ENCODE measurements at regions not wholly inside any gene's neighbourhood (a gene's known extent, or its start where the extent isn't known, plus 50 kb on each side); places are given as distances from the start of the nearest gene placed in this dataset.

DNA sequence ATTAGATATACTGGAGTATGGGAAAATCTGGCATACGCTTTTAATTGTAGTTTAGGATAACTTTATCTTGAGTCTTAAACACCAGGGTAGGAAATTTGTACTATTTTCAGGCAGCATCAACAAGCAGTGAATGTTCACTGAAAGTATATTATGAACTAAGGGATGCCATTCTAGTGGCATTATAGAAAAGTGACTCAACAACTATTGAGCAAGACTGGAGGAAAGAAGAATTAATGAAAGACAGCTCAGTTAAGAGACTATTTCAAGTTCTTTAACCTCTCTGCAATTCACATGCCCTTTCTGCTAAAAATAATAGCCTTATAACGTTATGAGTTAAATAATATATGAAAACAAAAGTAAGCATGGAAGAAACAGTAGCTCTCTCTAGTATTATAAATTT, 343.1 kb downstream of the FSCB start:
- no peak overlapping the region for H2AFZ ChIP-seq (ENCODE audit: low read depth, low read length)
- no peak overlapping the region for H4K91ac ChIP-seq (ENCODE audit: low read length)
- H3K4ac ChIP-seq (ENCODE audit: low read depth in 1 of 2, low read length in 2 of 2) = no peak overlapping the region
- H3K27ac ChIP-seq (ENCODE audit: low read length, poor library complexity, severe bottlenecking) = no peak overlapping the region
- no peaks in the 10 kb centered on the region for H3K36me3 ChIP-seq (ENCODE audit: control insufficient read depth in 1 of 2, insufficient read depth in 2 of 2, low read depth in 1 of 2, low read length in 2 of 2)
- H2BK12ac ChIP-seq (ENCODE audit: low read length in 2 of 2) = no peak overlapping the region
- H2AK5ac ChIP-seq (ENCODE audit: low read length, severe bottlenecking) = no peak overlapping the region
- H3K14ac ChIP-seq (ENCODE audit: low read length in 2 of 2) = no peak overlapping the region
- no peak overlapping the region for H3K4me2 ChIP-seq (ENCODE audit: low read length, poor library complexity, severe bottlenecking)
- WGBS = 88% methylated on average over 1 of the region's 2 CpGs
- H4K8ac ChIP-seq (ENCODE audit: low read length) = no peak overlapping the region
- H2BK120ac ChIP-seq (ENCODE audit: low read depth, low read length) = no peak overlapping the region
- no peaks in the 10 kb centered on the region for H3K79me1 ChIP-seq (replicated peaks; ENCODE audit: low read length, poor library complexity, severe bottlenecking)
- H2BK5ac ChIP-seq (ENCODE audit: low read depth, low read length, poor library complexity, severe bottlenecking) = no peak overlapping the region
- H3K9me3 ChIP-seq (ENCODE audit: control insufficient read depth, low read length) = no peaks in the 10 kb centered on the region
- no peaks in the 10 kb centered on the region for H3K4me1 ChIP-seq (ENCODE audit: control insufficient read depth, insufficient read depth, low read depth, low read length)
- H3K9ac ChIP-seq (ENCODE audit: low read length) = no peak overlapping the region
- H2BK15ac ChIP-seq (ENCODE audit: low read depth, poor library complexity, severe bottlenecking) = no peak overlapping the region
- H3K4me3 ChIP-seq (ENCODE audit: insufficient read depth in 1 of 2, low read depth in 1 of 2, low read length in 2 of 2) = no peak overlapping the region
- H3K18ac ChIP-seq (ENCODE audit: low read depth in 1 of 2, low read length in 2 of 2) = no peak overlapping the region
- DNase-seq = peak; percentile 73
- no peaks in the 10 kb centered on the region for H3K27me3 ChIP-seq (ENCODE audit: control insufficient read depth in 1 of 2, insufficient read depth in 1 of 2, low read length in 2 of 2)
- H3K23ac ChIP-seq (ENCODE audit: low read length in 2 of 2) = no peak overlapping the region

- peak; percentile 28 for DNase-seq
- H3K14ac ChIP-seq (ENCODE audit: low read length in 2 of 2) = no peak overlapping the region
- no peak overlapping the region for H2BK5ac ChIP-seq (ENCODE audit: low read depth, low read length, poor library complexity, severe bottlenecking)
- H3K79me1 ChIP-seq (replicated peaks; ENCODE audit: low read length, poor library complexity, severe bottlenecking) = no peaks in the 10 kb centered on the region
- no peak overlapping the region for H2AFZ ChIP-seq (ENCODE audit: low read depth, low read length)
- no peaks in the 10 kb centered on the region for H3K4me1 ChIP-seq (ENCODE audit: control insufficient read depth, insufficient read depth, low read depth, low read length)
- H2BK120ac ChIP-seq (ENCODE audit: low read depth, low read length) = no peak overlapping the region
- WGBS = 96% methylated on average over 5 of the region's 5 CpGs
- H3K4me2 ChIP-seq (ENCODE audit: low read length, poor library complexity, severe bottlenecking) = no peak overlapping the region
- no peaks in the 10 kb centered on the region for H3K27me3 ChIP-seq (ENCODE audit: control insufficient read depth in 1 of 2, insufficient read depth in 1 of 2, low read length in 2 of 2)
- peaks cover 4% of the 10 kb centered on the region for H3K9me3 ChIP-seq (ENCODE audit: control insufficient read depth, low read length)
- H3K18ac ChIP-seq (ENCODE audit: low read depth in 1 of 2, low read length in 2 of 2) = peak overlapping the region in 1 of 2 experiments; percentile 48
- no peak overlapping the region for H2BK15ac ChIP-seq (ENCODE audit: low read depth, poor library complexity, severe bottlenecking)
- H3K27ac ChIP-seq (ENCODE audit: low read length, poor library complexity, severe bottlenecking) = no peak overlapping the region
- no peak overlapping the region for H2AK5ac ChIP-seq (ENCODE audit: low read length, severe bottlenecking)
- no peak overlapping the region for H3K4me3 ChIP-seq (ENCODE audit: insufficient read depth in 1 of 2, low read depth in 1 of 2, low read length in 2 of 2)
- no peak overlapping the region for H2BK12ac ChIP-seq (ENCODE audit: low read length in 2 of 2)
- no peak overlapping the region for H3K9ac ChIP-seq (ENCODE audit: low read length)
- H3K4ac ChIP-seq (ENCODE audit: low read depth in 1 of 2, low read length in 2 of 2) = no peak overlapping the region
- H4K91ac ChIP-seq (ENCODE audit: low read length) = no peak overlapping the region
- H3K23ac ChIP-seq (ENCODE audit: low read length in 2 of 2) = no peak overlapping the region
- H3K36me3 ChIP-seq (ENCODE audit: control insufficient read depth in 1 of 2, insufficient read depth in 2 of 2, low read depth in 1 of 2, low read length in 2 of 2) = no peaks in the 10 kb centered on the region
- H4K8ac ChIP-seq (ENCODE audit: low read length) = no peak overlapping the region
Observed at GRCh38 chr14:44162197-44162596, 344.9 kb downstream of the FSCB start.

DNA sequence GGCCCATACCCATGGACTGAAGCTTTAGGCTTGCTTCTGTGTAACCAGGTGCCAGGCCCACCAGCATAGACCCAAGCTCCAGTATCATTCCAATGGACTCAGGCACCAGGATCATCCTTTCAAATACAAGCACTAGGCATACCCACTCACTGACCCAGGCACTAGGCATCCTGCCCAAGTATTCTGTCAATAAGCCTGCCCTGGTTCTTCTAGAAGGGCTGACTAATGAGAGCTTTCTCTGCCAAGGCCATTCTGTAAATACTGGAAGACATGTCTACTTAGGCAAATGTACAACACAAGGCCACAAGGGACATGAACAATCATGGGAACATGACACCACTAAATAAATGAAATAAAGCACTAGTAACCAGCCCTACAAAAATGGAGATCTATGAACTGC, 352.2 kb downstream of the FSCB start:
- H4K91ac ChIP-seq (ENCODE audit: low read length) = no peak overlapping the region
- H3K27ac ChIP-seq (ENCODE audit: low read length, poor library complexity, severe bottlenecking) = no peak overlapping the region
- no peak for DNase-seq
- no peak overlapping the region for H2AFZ ChIP-seq (ENCODE audit: low read depth, low read length)
- no peak overlapping the region for H3K4me2 ChIP-seq (ENCODE audit: low read length, poor library complexity, severe bottlenecking)
- peaks cover 19% of the 10 kb centered on the region for H3K9me3 ChIP-seq (ENCODE audit: control insufficient read depth, low read length)
- no peak overlapping the region for H3K23ac ChIP-seq (ENCODE audit: low read length in 2 of 2)
- no peak overlapping the region for H2BK120ac ChIP-seq (ENCODE audit: low read depth, low read length)
- H3K79me1 ChIP-seq (replicated peaks; ENCODE audit: low read length, poor library complexity, severe bottlenecking) = no peaks in the 10 kb centered on the region
- no peaks in the 10 kb centered on the region for H3K4me1 ChIP-seq (ENCODE audit: control insufficient read depth, insufficient read depth, low read depth, low read length)
- no peak overlapping the region for H3K18ac ChIP-seq (ENCODE audit: low read depth in 1 of 2, low read length in 2 of 2)
- H4K8ac ChIP-seq (ENCODE audit: low read length) = no peak overlapping the region
- H2BK5ac ChIP-seq (ENCODE audit: low read depth, low read length, poor library complexity, severe bottlenecking) = no peak overlapping the region
- no peak overlapping the region for H3K4me3 ChIP-seq (ENCODE audit: insufficient read depth in 1 of 2, low read depth in 1 of 2, low read length in 2 of 2)
- H3K4ac ChIP-seq (ENCODE audit: low read depth in 1 of 2, low read length in 2 of 2) = no peak overlapping the region
- no peak overlapping the region for H3K14ac ChIP-seq (ENCODE audit: low read length in 2 of 2)
- H2AK5ac ChIP-seq (ENCODE audit: low read length, severe bottlenecking) = no peak overlapping the region
- no peak overlapping the region for H2BK12ac ChIP-seq (ENCODE audit: low read length in 2 of 2)
- no peaks in the 10 kb centered on the region for H3K27me3 ChIP-seq (ENCODE audit: control insufficient read depth in 1 of 2, insufficient read depth in 1 of 2, low read length in 2 of 2)
- no peaks in the 10 kb centered on the region for H3K36me3 ChIP-seq (ENCODE audit: control insufficient read depth in 1 of 2, insufficient read depth in 2 of 2, low read depth in 1 of 2, low read length in 2 of 2)
- H3K9ac ChIP-seq (ENCODE audit: low read length) = no peak overlapping the region
- no peak overlapping the region for H2BK15ac ChIP-seq (ENCODE audit: low read depth, poor library complexity, severe bottlenecking)

DNA sequence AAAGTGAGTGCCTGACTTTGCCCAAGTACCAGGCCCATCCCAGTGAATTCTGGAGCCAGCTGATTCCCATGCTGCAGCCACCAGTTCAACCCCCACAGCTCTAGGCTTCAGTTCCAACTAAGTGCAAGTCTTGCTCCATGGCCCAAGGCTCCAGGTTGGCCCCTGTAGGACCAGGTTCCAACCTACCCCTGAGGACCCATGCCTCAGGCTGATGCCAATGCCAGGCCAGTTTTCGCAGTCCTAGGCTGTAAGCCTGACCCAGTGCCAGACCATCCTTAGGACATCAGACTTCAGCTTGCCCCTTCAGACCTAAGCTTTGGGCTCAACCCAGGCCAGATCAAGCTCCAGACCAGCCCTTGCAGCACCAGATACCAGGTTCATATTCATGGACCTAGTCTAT, 352.6 kb downstream of the FSCB start:
- Histone ChIP-seq H3K4ac (ENCODE audit: low read depth in 1 of 2, low read length in 2 of 2) (no peak overlapping the region), H2AK5ac (ENCODE audit: low read length, severe bottlenecking) (no peak overlapping the region)
- 100% methylated on average over 1 of the region's 1 CpG for WGBS

More for the DNA sequence above, 352.6 kb downstream of the FSCB start:
- H2BK15ac ChIP-seq (ENCODE audit: low read depth, poor library complexity, severe bottlenecking) = no peak overlapping the region
- peak overlapping the region; percentile 33 for H4K8ac ChIP-seq (ENCODE audit: low read length)
- no peak overlapping the region for H2AFZ ChIP-seq (ENCODE audit: low read depth, low read length)
- H2BK5ac ChIP-seq (ENCODE audit: low read depth, low read length, poor library complexity, severe bottlenecking) = no peak overlapping the region
- no peak overlapping the region for H3K4me2 ChIP-seq (ENCODE audit: low read length, poor library complexity, severe bottlenecking)
- H2BK120ac ChIP-seq (ENCODE audit: low read depth, low read length) = no peak overlapping the region
- H3K14ac ChIP-seq (ENCODE audit: low read length in 2 of 2) = no peak overlapping the region
- H3K79me1 ChIP-seq (replicated peaks; ENCODE audit: low read length, poor library complexity, severe bottlenecking) = no peaks in the 10 kb centered on the region
- H3K4me1 ChIP-seq (ENCODE audit: control insufficient read depth, insufficient read depth, low read depth, low read length) = no peaks in the 10 kb centered on the region
- peaks cover 19% of the 10 kb centered on the region for H3K9me3 ChIP-seq (ENCODE audit: control insufficient read depth, low read length)
- no peak overlapping the region for H4K91ac ChIP-seq (ENCODE audit: low read length)
- H3K18ac ChIP-seq (ENCODE audit: low read depth in 1 of 2, low read length in 2 of 2) = no peak overlapping the region
- H3K23ac ChIP-seq (ENCODE audit: low read length in 2 of 2) = no peak overlapping the region
- H3K27me3 ChIP-seq (ENCODE audit: control insufficient read depth in 1 of 2, insufficient read depth in 1 of 2, low read length in 2 of 2) = no peaks in the 10 kb centered on the region
- H3K36me3 ChIP-seq (ENCODE audit: control insufficient read depth in 1 of 2, insufficient read depth in 2 of 2, low read depth in 1 of 2, low read length in 2 of 2) = no peaks in the 10 kb centered on the region
- no peak overlapping the region for H3K4me3 ChIP-seq (ENCODE audit: insufficient read depth in 1 of 2, low read depth in 1 of 2, low read length in 2 of 2)
- no peak overlapping the region for H3K9ac ChIP-seq (ENCODE audit: low read length)
- H2BK12ac ChIP-seq (ENCODE audit: low read length in 2 of 2) = no peak overlapping the region
- no peak for DNase-seq
- H3K27ac ChIP-seq (ENCODE audit: low read length, poor library complexity, severe bottlenecking) = no peak overlapping the region

Measured in mesenchymal stem cell (in vitro differentiated cells and primary cell).